ENCODE measurements at regions not wholly inside any gene's neighbourhood (a gene's known extent, or its start where the extent isn't known, plus 50 kb on each side); places are given as distances from the start of the nearest gene placed in this dataset.

- Histone ChIP-seq H3K27me3 (ENCODE audit: insufficient read depth, low read depth, low read length) (no peaks in the 10 kb centered on the region), H3F3A (ENCODE audit: insufficient read depth, low read length, poor library complexity, severe bottlenecking) (no peaks in the 10 kb centered on the region), H3K36me3 (ENCODE audit: insufficient read depth, low read length) (no peaks in the 10 kb centered on the region), H3K9me2 (ENCODE audit: insufficient read depth, low read length) (no peaks in the 10 kb centered on the region), H4K20me1 (ENCODE audit: insufficient read depth) (no peaks in the 10 kb centered on the region), H3K27ac (ENCODE audit: low read length) (no peak overlapping the region), H3K4me3 (ENCODE audit: low read length) (no peak overlapping the region), H3K9ac (ENCODE audit: low read length) (no peak overlapping the region), H2AFZ (ENCODE audit: low read depth, low read length) (no peak overlapping the region), H3K79me2 (replicated peaks; ENCODE audit: insufficient read depth, low read length) (no peaks in the 10 kb centered on the region), H3K4me2 (ENCODE audit: low read length) (no peak overlapping the region), H3K9me3 (ENCODE audit: low read length) (no peaks in the 10 kb centered on the region)
- TF ChIP-seq EP300 (conservative IDR thresholded peaks at IDR 0.05; ENCODE audit: poor library complexity, severe bottlenecking) = no peak
- TF ChIP-seq RAD21 (conservative IDR thresholded peaks at IDR 0.05) = no peak
- no peak for TF ChIP-seq TAF1 (IDR thresholded peaks at IDR 0.05; ENCODE audit: low read depth)
- no peak for TF ChIP-seq REST (IDR thresholded peaks at IDR 0.05; ENCODE audit: borderline replicate concordance)
Observed at GRCh38 chr12:127292736-127293135, 974.2 kb upstream of the TMEM132C start.

GRCh38 chr12:127293507-127294310 is 973.3 kb upstream of the TMEM132C start:
- TF ChIP-seq MXI1 (conservative IDR thresholded peaks at IDR 0.05; ENCODE audit: poor library complexity, severe bottlenecking) = no peak
- peak; percentile 70 for TF ChIP-seq RAD21 (conservative IDR thresholded peaks at IDR 0.05)
- peak; percentile 59 for TF ChIP-seq SMC3 (conservative IDR thresholded peaks at IDR 0.05; ENCODE audit: poor library complexity)
- TF ChIP-seq TAF1 (IDR thresholded peaks at IDR 0.05; ENCODE audit: low read depth) = no peak
- no peak for TF ChIP-seq EZH2 (IDR thresholded peaks at IDR 0.05; ENCODE audit: borderline replicate concordance, insufficient read depth, low read length, poor library complexity, severe bottlenecking)
- TF ChIP-seq EP300 (conservative IDR thresholded peaks at IDR 0.05; ENCODE audit: poor library complexity, severe bottlenecking) = no peak
- TF ChIP-seq CTCF (IDR thresholded peaks at IDR 0.05; ENCODE audit: poor library complexity, severe bottlenecking) = peak; percentile 59
- Histone ChIP-seq H3K79me2 (replicated peaks; ENCODE audit: insufficient read depth, low read length) (no peaks in the 10 kb centered on the region), H3K27ac (ENCODE audit: low read length) (no peak overlapping the region), H3K27me3 (ENCODE audit: insufficient read depth, low read depth, low read length) (no peaks in the 10 kb centered on the region), H3K9ac (ENCODE audit: low read length) (no peak overlapping the region), H3K4me3 (ENCODE audit: low read length) (no peak overlapping the region), H3F3A (ENCODE audit: insufficient read depth, low read length, poor library complexity, severe bottlenecking) (no peaks in the 10 kb centered on the region), H3K9me3 (ENCODE audit: low read length) (no peaks in the 10 kb centered on the region), H4K20me1 (ENCODE audit: insufficient read depth) (no peaks in the 10 kb centered on the region), H3K9me2 (ENCODE audit: insufficient read depth, low read length) (no peaks in the 10 kb centered on the region), H3K4me2 (ENCODE audit: low read length) (no peak overlapping the region), H3K36me3 (ENCODE audit: insufficient read depth, low read length) (no peaks in the 10 kb centered on the region), H2AFZ (ENCODE audit: low read depth, low read length) (no peak overlapping the region)
